K562 (cell line): ENCODE measurements at regions not wholly inside any gene's neighbourhood (a gene's known extent, or its start where the extent isn't known, plus 50 kb on each side); places are given as distances from the start of the nearest gene placed in this dataset.

Experiments
- ATAC-seq: fragments of 200-7000 bp; cut with Tn5 transposase; 3 replicates; pipeline ENCODE4 v1.9.1; 2020; ENCODE audit warnings: moderate library complexity
- BruUV-seq: library from RNA; stranded (reverse); fragments of 400-500 nt; replicated peaks from 2 replicates; lab custom pipeline; 2021; lab: Mats Ljungman, UMichigan
- CTCF ChIA-PET: fragments of 300-600 bp; formaldehyde crosslinking; extraction: SDS; loops from one replicate; lab custom pipeline; 2021; ENCODE audit warnings: low intra/inter-chr PET ratio; lab: Yijun Ruan, JAX
- POLR2A ChIA-PET: fragments of 300-600, 350-650 bp; sonication (Branson Sonifier 250); formaldehyde crosslinking; extraction: SDS; loops from one replicate; lab custom pipeline; 2021; ENCODE audit warnings: antibody characterized with exemption, inconsistent platforms; lab: Yijun Ruan, JAX
- DNase-seq, 4 experiments: peaks; one replicate each; pipeline versions ENCODE4 v3.0.0 to v3.0.0-alpha.2; 2011 to 2018; ENCODE audit warnings: low spot score in 3 of 4, mixed read lengths in 3 of 4; ENCODE audit errors: extremely low read depth in 1 of 4
- FAIRE-seq: peaks from 2 replicates; lab custom pipeline; 2011; peaks lifted over from hg19 to GRCh38; lab: Jason Lieb, UNC
- H2AFZ ChIP-seq: 2 replicates; pipeline ENCODE4 v1.6.0; 2011; ENCODE audit warnings: low read depth, low read length, control low read depth, inconsistent platforms
- H3K27ac ChIP-seq: fragments of 200-600 bp; 3 replicates; pipeline ENCODE4 v1.8.0; 2011; ENCODE audit warnings: low read depth, mild to moderate bottlenecking, control low read depth, inconsistent platforms, low read length, moderate library complexity, mixed read lengths; ENCODE audit errors: extremely low read depth
- H3K27me3 ChIP-seq, 2 experiments: fragments of 300-600 bp in 1 of 2; 2 replicates in 1 of 2; 3 replicates in 1 of 2; pipeline versions ENCODE4 v1.6.0 to v1.8.0; 2011; ENCODE audit warnings: inconsistent platforms in 2 of 2, low read length in 2 of 2, mild to moderate bottlenecking in 1 of 2, mixed read lengths in 1 of 2, moderate library complexity in 1 of 2; ENCODE audit not compliant: control insufficient read depth in 2 of 2, insufficient read depth in 2 of 2
- H3K36me3 ChIP-seq: fragments of 300-600 bp; 3 replicates; pipeline ENCODE4 v1.8.0; 2011; ENCODE audit warnings: mild to moderate bottlenecking, low read length, inconsistent platforms; ENCODE audit not compliant: control insufficient read depth, insufficient read depth
- H3K4me1 ChIP-seq, 2 experiments: fragments of 200-600 bp in 1 of 2; replicated peaks in 1 of 2; 2 replicates in 1 of 2; 3 replicates in 1 of 2; pipeline versions ENCODE4 v1.5.1 to v1.8.0; 2011; ENCODE audit warnings: inconsistent platforms in 2 of 2, low read length in 2 of 2, mild to moderate bottlenecking in 1 of 2, mixed read lengths in 1 of 2, moderate library complexity in 1 of 2; ENCODE audit not compliant: control insufficient read depth in 2 of 2, insufficient read depth in 2 of 2
- H3K4me2 ChIP-seq: 2 replicates; pipeline ENCODE4 v1.6.1; 2011; ENCODE audit warnings: low read length, control low read depth, inconsistent platforms, mixed read lengths; ENCODE audit not compliant: insufficient read depth
- H3K4me3 ChIP-seq: fragments of 200-600 bp; sonication (generic), shearing (Covaris generic); 2 replicates; pipeline ENCODE4 v1.5.1; 2016; ENCODE audit warnings: control low read depth, inconsistent platforms
- H3K79me2 ChIP-seq: fragments of 200-600 bp; 3 replicates; pipeline ENCODE4 v1.8.0; 2011; ENCODE audit warnings: low read length, inconsistent platforms; ENCODE audit not compliant: control insufficient read depth, insufficient read depth
- H3K9ac ChIP-seq, 2 experiments: 2 replicates each; pipeline versions ENCODE4 v1.6.0 to v1.6.1; 2011; ENCODE audit warnings: low read depth in 2 of 2, low read length in 2 of 2, control low read depth in 1 of 2, inconsistent platforms in 1 of 2, mild to moderate bottlenecking in 1 of 2, mixed read lengths in 1 of 2; ENCODE audit not compliant: insufficient read depth in 1 of 2
- H3K9me1 ChIP-seq: one replicate; pipeline ENCODE4 v1.6.0; 2011; ENCODE audit warnings: inconsistent platforms, mild to moderate bottlenecking, low read length, moderate library complexity; ENCODE audit not compliant: control insufficient read depth, insufficient read depth
- H3K9me3 ChIP-seq: replicated peaks from 2 replicates; pipeline ENCODE4 v1.5.1; 2011; ENCODE audit warnings: low read depth, low read length, inconsistent platforms; ENCODE audit not compliant: control insufficient read depth, insufficient read depth
- H4K20me1 ChIP-seq: replicated peaks from 2 replicates; pipeline ENCODE4 v1.6.1; 2011; ENCODE audit warnings: low read length, inconsistent platforms, mixed read lengths; ENCODE audit not compliant: control insufficient read depth, insufficient read depth
- IRF2 ChIP-seq: sonication (generic); formaldehyde crosslinking; IDR thresholded peaks from 2 replicates; pipeline ENCODE4 v1.8.1; 2022; ENCODE audit warnings: mild to moderate bottlenecking, missing genetic modification reagents
- KDM2B ChIP-seq: fragments of 250-450 bp; sonication (Bioruptor Pico); IDR thresholded peaks from 2 replicates; pipeline ENCODE4 v1.8.0; 2021; ENCODE audit warnings: mild to moderate bottlenecking, moderate library complexity
- MAFK ChIP-seq: IDR thresholded peaks from 2 replicates; pipeline ENCODE4 v1.6.1; 2011; ENCODE audit warnings: low read length, improper control_type of control experiment
- NFE2 ChIP-seq: IDR thresholded peaks from 2 replicates; pipeline ENCODE4 v1.6.1; 2014; ENCODE audit warnings: antibody characterized with exemption, low read depth
- NRF1 ChIP-seq, 2 experiments: fragments of 450-650 bp; IDR thresholded peaks in 1 of 2; conservative IDR thresholded peaks in 1 of 2; 2 replicates each; pipeline ENCODE4 v1.6.1; 2014; ENCODE audit warnings: mild to moderate bottlenecking in 2 of 2
- POLR2G ChIP-seq: fragments of 200-400 bp; formaldehyde crosslinking; IDR thresholded peaks from 2 replicates; pipeline ENCODE4 v1.6.1; 2017; ENCODE audit warnings: low read depth, mild to moderate bottlenecking, antibody characterized with exemption, low read length, moderate library complexity
- PRDM10 ChIP-seq: fragments of 450-650 bp; IDR thresholded peaks from 2 replicates; pipeline ENCODE4 v1.6.1; 2018; ENCODE audit not compliant: partially characterized antibody
- RBM22 ChIP-seq: fragments of 200-400 bp; formaldehyde crosslinking; IDR thresholded peaks from 2 replicates; pipeline ENCODE4 v1.6.1; 2018; ENCODE audit warnings: low read length, low read depth; ENCODE audit not compliant: poor library complexity, severe bottlenecking
- ZNF384 ChIP-seq: IDR thresholded peaks from 2 replicates; pipeline ENCODE4 v1.6.1; 2012; ENCODE audit warnings: low read depth, low read length, improper control_type of control experiment
- ZNF75A ChIP-seq: fragments of 450-650 bp; formaldehyde crosslinking; IDR thresholded peaks from 2 replicates; pipeline ENCODE4 v1.4.0; 2020; ENCODE audit warnings: mild to moderate bottlenecking
- WGBS: fragments of 100-300 bp; shearing (Covaris generic); methylation state at CpG from one replicate; pipeline ENCODE4 v1.1.6; 2016; ENCODE audit warnings: low coverage, mixed read lengths; ENCODE audit not compliant: insufficient coverage; ENCODE audit errors: missing lambda C conversion rate; 5-methylcytosine and 5-hydroxymethylcytosine counted together
- in situ Hi-C: fragments of 300-500 bp; cut with MboI; formaldehyde crosslinking; loops from 4 replicates; pipeline ENCODE4 v1.15.0; 2018; ENCODE audit warnings: inconsistent platforms, mixed read lengths
- intact Hi-C: fragments of 100-400 bp; cut with micrococcal nuclease; formaldehyde crosslinking; loops from 2 replicates; pipeline ENCODE4 v1.14.2; 2022

GRCh38 chr18:78918707-78919106 is 60.9 kb upstream of the SALL3 start:
- no TSS peak for BruUV-seq
- WGBS, result 0% methylated on average over 8 of the region's 8 CpGs
- Histone ChIP-seq H3K79me2 (no peaks in the 10 kb centered on the region), H3K4me1 (no peaks in the 10 kb centered on the region), H3K4me2 (no peak overlapping the region), H2AFZ (no peak overlapping the region), H3K9me3 (no peaks in the 10 kb centered on the region), H3K27ac (no peak overlapping the region), H3K9me1 (no peaks in the 10 kb centered on the region), H3K27me3 (peaks cover 3 to 32% of the 10 kb centered on the region in 2 experiments; a peak in 3 of 5 replicates), H3K4me3 (no peak overlapping the region), H4K20me1 (no peaks in the 10 kb centered on the region), H3K36me3 (no peaks in the 10 kb centered on the region), H3K9ac (no peak overlapping the region)
- no peak for FAIRE-seq
- ChIA-PET CTCF (no interaction called here), POLR2A (interaction anchor here (0.6 kb wide), 1 partner anchor 327 kb away, joined by 3 read pairs; no protein-coding TSS in a partner anchor)
- TF ChIP-seq MAFK (no peak), NFE2 (no peak), PRDM10 (no peak), ZNF384 (no peak), KDM2B (CRISPR knock-in tag) (no peak), IRF2 (CRISPR knock-in tag) (no peak), NRF1 (conservative IDR thresholded peaks at IDR 0.05 in 1 of 2, IDR thresholded peaks at IDR 0.05 in 1 of 2) (no peak), POLR2G (no peak), RBM22 (no peak), ZNF75A (no peak)
- intact Hi-C loops, result no loop called here
- DNase-seq, result no peak
- in situ Hi-C loops, result no loop called here
- ATAC-seq, result no peak
